ENCODE measurements at regions not wholly inside any gene's neighbourhood (a gene's known extent, or its start where the extent isn't known, plus 50 kb on each side); places are given as distances from the start of the nearest gene placed in this dataset.

GRCh38 chr3:135755330-135756105 lies 210.0 kb upstream of the PPP2R3A start:
- no peak for DNase-seq

- no peak for DNase-seq
Measured at GRCh38 chr3:135756106-135756668, 209.3 kb upstream of the PPP2R3A start.

- no peak for DNase-seq
Measured at GRCh38 chr3:135757421-135757820, 208.1 kb upstream of the PPP2R3A start.

- DNase-seq = no peak
Measured at GRCh38 chr3:135758961-135759360, 206.6 kb upstream of the PPP2R3A start.

GRCh38 chr3:135759651-135760050 lies 205.9 kb upstream of the PPP2R3A start:
- no peak for DNase-seq

- DNase-seq = no peak
Measured at GRCh38 chr3:135760581-135760980, 204.9 kb upstream of the PPP2R3A start.

GRCh38 chr3:135762188-135762856 lies 203.2 kb upstream of the PPP2R3A start:
- no peak for DNase-seq

GRCh38 chr3:135766115-135766514 lies 199.4 kb upstream of the PPP2R3A start:
- no peak for DNase-seq

- DNase-seq = no peak
Measured at GRCh38 chr3:135771760-135772159, 193.8 kb upstream of the PPP2R3A start.

GRCh38 chr3:135779024-135779423 lies 186.5 kb upstream of the PPP2R3A start:
- no peak for DNase-seq

- no peak for DNase-seq
Measured at GRCh38 chr3:135779590-135780235, 185.8 kb upstream of the PPP2R3A start.

GRCh38 chr3:135781026-135781815 lies 184.3 kb upstream of the PPP2R3A start:
- DNase-seq = no peak

GRCh38 chr3:135784557-135784956 lies 181.0 kb upstream of the PPP2R3A start:
- DNase-seq = no peak

- no peak for DNase-seq
Measured at GRCh38 chr3:135788146-135788545, 177.4 kb upstream of the PPP2R3A start.

GRCh38 chr3:135788978-135789377 lies 176.6 kb upstream of the PPP2R3A start:
- DNase-seq = no peak

GRCh38 chr3:135792174-135792573 lies 173.4 kb upstream of the PPP2R3A start:
- DNase-seq = no peak

- DNase-seq = no peak
Measured at GRCh38 chr3:135792858-135793475, 172.6 kb upstream of the PPP2R3A start.

GRCh38 chr3:135800071-135800549 lies 165.4 kb upstream of the PPP2R3A start:
- no peak for DNase-seq

GRCh38 chr3:135801018-135801417 lies 164.5 kb upstream of the PPP2R3A start:
- DNase-seq = no peak

- DNase-seq = no peak
Measured at GRCh38 chr3:135802171-135802570, 163.4 kb upstream of the PPP2R3A start.

- DNase-seq = no peak
Measured at GRCh38 chr3:135803028-135803692, 162.4 kb upstream of the PPP2R3A start.

GRCh38 chr3:135805752-135806151 lies 159.8 kb upstream of the PPP2R3A start:
- no peak for DNase-seq

All from CD4-positive, alpha-beta T cell treated with Interleukin-4 for 4 hours (primary cell).